ENCODE measurements at regions not wholly inside any gene's neighbourhood (a gene's known extent, or its start where the extent isn't known, plus 50 kb on each side); places are given as distances from the start of the nearest gene placed in this dataset.

DNA sequence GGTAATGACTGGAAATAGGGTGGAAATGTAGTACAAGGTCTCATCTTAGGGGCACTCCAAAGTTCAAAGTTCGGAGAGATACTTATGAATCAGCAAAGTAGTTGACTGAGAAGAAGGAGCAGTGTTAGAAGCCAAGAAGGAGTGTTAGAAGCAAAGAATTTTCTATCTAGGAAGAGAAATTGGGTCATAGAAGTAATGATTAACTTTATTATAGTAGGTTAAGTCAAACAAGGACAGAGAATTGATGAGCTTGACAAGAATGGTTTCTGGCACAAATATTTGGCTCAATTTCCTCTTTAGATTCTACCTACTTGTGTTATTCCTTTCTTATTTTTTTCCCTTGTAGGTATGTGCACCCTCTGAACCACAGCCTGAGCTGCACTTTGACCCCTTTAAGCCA is 810.5 kb upstream of the LRFN5 start:
- CTCF ChIA-PET (ENCODE audit: low intra/inter-chr PET ratio, low total read pairs) = no interaction called here
- no peak for ATAC-seq
- H2AFZ ChIP-seq (ENCODE audit: low read length) = no peak overlapping the region
- WGBS (ENCODE audit: low lambda C conversion rate) = 4% methylated on average over 1 of the region's 1 CpG
- H3K79me2 ChIP-seq (ENCODE audit: insufficient read depth, low read length) = no peaks in the 10 kb centered on the region
- H4K20me1 ChIP-seq (ENCODE audit: insufficient read depth, low read length) = no peaks in the 10 kb centered on the region
- H3K27me3 ChIP-seq (ENCODE audit: control insufficient read depth in 1 of 2, insufficient read depth in 2 of 2, low read length in 2 of 2) = no peaks in the 10 kb centered on the region
- intact Hi-C loops (cut with micrococcal nuclease; ENCODE audit: unreplicated experiment) = no loop called here
- in situ Hi-C loops (cut with HindIII; ENCODE audit: extremely low pct_ligation_motif_present, low pct_unique_long_range_greater_than_20kb) = no loop called here
- H3K9ac ChIP-seq (ENCODE audit: insufficient read depth, low read depth, low read length) = no peak overlapping the region
- peaks cover 79% of the 10 kb centered on the region for H3K9me3 ChIP-seq (ENCODE audit: low read length)
- H3K27ac ChIP-seq (ENCODE audit: extremely low read length, insufficient read depth, low read length) = no peak overlapping the region
- H3K4me1 ChIP-seq (ENCODE audit: insufficient read depth, low read length) = no peaks in the 10 kb centered on the region
- H3K4me2 ChIP-seq (ENCODE audit: low read depth, low read length) = no peak overlapping the region
- H3K36me3 ChIP-seq (replicated peaks in 1 of 2; ENCODE audit: control insufficient read depth in 1 of 2, insufficient read depth in 2 of 2, low read length in 2 of 2) = no peaks in the 10 kb centered on the region
- H3K4me3 ChIP-seq (replicated peaks in 1 of 3; ENCODE audit: insufficient read depth in 1 of 3, low read depth in 2 of 3, low read length in 3 of 3) = no peak overlapping the region
- FAIRE-seq = no peak
- no TSS peak for BruUV-seq (replicated peaks)
- POLR2A ChIA-PET = no interaction called here
- no peak for DNase-seq (ENCODE audit: low spot score)
- TF ChIP-seq, protein P1, sequence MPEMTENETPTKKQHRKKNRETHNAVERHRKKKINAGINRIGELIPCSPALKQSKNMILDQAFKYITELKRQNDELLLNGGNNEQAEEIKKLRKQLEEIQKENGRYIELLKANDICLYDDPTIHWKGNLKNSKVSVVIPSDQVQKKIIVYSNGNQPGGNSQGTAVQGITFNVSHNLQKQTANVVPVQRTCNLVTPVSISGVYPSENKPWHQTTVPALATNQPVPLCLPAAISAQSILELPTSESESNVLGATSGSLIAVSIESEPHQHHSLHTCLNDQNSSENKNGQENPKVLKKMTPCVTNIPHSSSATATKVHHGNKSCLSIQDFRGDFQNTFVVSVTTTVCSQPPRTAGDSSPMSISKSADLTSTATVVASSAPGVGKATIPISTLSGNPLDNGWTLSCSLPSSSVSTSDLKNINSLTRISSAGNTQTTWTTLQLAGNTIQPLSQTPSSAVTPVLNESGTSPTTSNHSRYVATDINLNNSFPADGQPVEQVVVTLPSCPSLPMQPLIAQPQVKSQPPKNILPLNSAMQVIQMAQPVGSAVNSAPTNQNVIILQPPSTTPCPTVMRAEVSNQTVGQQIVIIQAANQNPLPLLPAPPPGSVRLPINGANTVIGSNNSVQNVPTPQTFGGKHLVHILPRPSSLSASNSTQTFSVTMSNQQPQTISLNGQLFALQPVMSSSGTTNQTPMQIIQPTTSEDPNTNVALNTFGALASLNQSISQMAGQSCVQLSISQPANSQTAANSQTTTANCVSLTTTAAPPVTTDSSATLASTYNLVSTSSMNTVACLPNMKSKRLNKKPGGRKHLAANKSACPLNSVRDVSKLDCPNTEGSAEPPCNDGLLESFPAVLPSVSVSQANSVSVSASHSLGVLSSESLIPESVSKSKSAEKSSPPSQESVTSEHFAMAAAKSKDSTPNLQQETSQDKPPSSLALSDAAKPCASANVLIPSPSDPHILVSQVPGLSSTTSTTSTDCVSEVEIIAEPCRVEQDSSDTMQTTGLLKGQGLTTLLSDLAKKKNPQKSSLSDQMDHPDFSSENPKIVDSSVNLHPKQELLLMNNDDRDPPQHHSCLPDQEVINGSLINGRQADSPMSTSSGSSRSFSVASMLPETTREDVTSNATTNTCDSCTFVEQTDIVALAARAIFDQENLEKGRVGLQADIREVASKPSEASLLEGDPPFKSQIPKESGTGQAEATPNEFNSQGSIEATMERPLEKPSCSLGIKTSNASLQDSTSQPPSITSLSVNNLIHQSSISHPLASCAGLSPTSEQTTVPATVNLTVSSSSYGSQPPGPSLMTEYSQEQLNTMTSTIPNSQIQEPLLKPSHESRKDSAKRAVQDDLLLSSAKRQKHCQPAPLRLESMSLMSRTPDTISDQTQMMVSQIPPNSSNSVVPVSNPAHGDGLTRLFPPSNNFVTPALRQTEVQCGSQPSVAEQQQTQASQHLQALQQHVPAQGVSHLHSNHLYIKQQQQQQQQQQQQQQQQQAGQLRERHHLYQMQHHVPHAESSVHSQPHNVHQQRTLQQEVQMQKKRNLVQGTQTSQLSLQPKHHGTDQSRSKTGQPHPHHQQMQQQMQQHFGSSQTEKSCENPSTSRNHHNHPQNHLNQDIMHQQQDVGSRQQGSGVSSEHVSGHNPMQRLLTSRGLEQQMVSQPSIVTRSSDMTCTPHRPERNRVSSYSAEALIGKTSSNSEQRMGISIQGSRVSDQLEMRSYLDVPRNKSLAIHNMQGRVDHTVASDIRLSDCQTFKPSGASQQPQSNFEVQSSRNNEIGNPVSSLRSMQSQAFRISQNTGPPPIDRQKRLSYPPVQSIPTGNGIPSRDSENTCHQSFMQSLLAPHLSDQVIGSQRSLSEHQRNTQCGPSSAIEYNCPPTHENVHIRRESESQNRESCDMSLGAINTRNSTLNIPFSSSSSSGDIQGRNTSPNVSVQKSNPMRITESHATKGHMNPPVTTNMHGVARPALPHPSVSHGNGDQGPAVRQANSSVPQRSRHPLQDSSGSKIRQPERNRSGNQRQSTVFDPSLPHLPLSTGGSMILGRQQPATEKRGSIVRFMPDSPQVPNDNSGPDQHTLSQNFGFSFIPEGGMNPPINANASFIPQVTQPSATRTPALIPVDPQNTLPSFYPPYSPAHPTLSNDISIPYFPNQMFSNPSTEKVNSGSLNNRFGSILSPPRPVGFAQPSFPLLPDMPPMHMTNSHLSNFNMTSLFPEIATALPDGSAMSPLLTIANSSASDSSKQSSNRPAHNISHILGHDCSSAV (CRISPR knock-in tag; IDR thresholded peaks at IDR 0.05; ENCODE audit: borderline replicate concordance) = no peak
- TF ChIP-seq HMGA1 (CRISPR knock-in tag; conservative IDR thresholded peaks at IDR 0.05) (no peak), SRF (IDR thresholded peaks at IDR 0.05; ENCODE audit: low read depth, low read length) (no peak), ZNF839 (CRISPR knock-in tag; IDR thresholded peaks at IDR 0.05; ENCODE audit: borderline replicate concordance) (no peak), PCBP2 (optimal IDR thresholded peaks at IDR 0.05; ENCODE audit: low read depth, low read length, poor library complexity, severe bottlenecking) (no peak), MAZ (IDR thresholded peaks at IDR 0.05; ENCODE audit: borderline replicate concordance, low read depth, low read length) (no peak), MAZ (CRISPR knock-in tag; IDR thresholded peaks at IDR 0.05; ENCODE audit: low read depth) (no peak)
- TF ChIP-seq, protein P2, sequence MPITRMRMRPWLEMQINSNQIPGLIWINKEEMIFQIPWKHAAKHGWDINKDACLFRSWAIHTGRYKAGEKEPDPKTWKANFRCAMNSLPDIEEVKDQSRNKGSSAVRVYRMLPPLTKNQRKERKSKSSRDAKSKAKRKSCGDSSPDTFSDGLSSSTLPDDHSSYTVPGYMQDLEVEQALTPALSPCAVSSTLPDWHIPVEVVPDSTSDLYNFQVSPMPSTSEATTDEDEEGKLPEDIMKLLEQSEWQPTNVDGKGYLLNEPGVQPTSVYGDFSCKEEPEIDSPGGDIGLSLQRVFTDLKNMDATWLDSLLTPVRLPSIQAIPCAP (CRISPR knock-in tag; IDR thresholded peaks at IDR 0.05; ENCODE audit: low read depth) = no peak
- TF ChIP-seq, protein P3, sequence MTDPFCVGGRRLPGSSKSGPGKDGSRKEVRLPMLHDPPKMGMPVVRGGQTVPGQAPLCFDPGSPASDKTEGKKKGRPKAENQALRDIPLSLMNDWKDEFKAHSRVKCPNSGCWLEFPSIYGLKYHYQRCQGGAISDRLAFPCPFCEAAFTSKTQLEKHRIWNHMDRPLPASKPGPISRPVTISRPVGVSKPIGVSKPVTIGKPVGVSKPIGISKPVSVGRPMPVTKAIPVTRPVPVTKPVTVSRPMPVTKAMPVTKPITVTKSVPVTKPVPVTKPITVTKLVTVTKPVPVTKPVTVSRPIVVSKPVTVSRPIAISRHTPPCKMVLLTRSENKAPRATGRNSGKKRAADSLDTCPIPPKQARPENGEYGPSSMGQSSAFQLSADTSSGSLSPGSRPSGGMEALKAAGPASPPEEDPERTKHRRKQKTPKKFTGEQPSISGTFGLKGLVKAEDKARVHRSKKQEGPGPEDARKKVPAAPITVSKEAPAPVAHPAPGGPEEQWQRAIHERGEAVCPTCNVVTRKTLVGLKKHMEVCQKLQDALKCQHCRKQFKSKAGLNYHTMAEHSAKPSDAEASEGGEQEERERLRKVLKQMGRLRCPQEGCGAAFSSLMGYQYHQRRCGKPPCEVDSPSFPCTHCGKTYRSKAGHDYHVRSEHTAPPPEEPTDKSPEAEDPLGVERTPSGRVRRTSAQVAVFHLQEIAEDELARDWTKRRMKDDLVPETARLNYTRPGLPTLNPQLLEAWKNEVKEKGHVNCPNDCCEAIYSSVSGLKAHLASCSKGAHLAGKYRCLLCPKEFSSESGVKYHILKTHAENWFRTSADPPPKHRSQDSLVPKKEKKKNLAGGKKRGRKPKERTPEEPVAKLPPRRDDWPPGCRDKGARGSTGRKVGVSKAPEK (CRISPR knock-in tag; IDR thresholded peaks at IDR 0.05; ENCODE audit: borderline replicate concordance) = no peak

Measured in HepG2 (cell line).